Neural cell (in vitro differentiated cells): ENCODE measurements at regions not wholly inside any gene's neighbourhood (a gene's known extent, or its start where the extent isn't known, plus 50 kb on each side); places are given as distances from the start of the nearest gene placed in this dataset.

Experiments used
- H2AFZ ChIP-seq: fragments of 200-600, 300-800 bp; sonication (generic), shearing (Covaris generic); 2 replicates; pipeline ENCODE4 v1.6.0; 2014; ENCODE audit warnings: low read depth, mild to moderate bottlenecking, antibody characterized with exemption, low read length, moderate library complexity
- H3F3A ChIP-seq: fragments of 200-600 bp; shearing (Covaris generic); 2 replicates; pipeline ENCODE4 v1.6.1; 2016; ENCODE audit warnings: mild to moderate bottlenecking, moderate library complexity, mixed read lengths, antibody characterized with exemption, low read length; ENCODE audit not compliant: insufficient read depth, poor library complexity, severe bottlenecking
- H3K27ac ChIP-seq: fragments of 200-600, 300-800 bp; sonication (generic), shearing (Covaris generic); 2 replicates; pipeline ENCODE4 v1.5.1; 2014; ENCODE audit warnings: mild to moderate bottlenecking, low read length, moderate library complexity
- H3K27me3 ChIP-seq: fragments of 300-800, 200-600 bp; sonication (generic), shearing (Covaris generic); 2 replicates; pipeline ENCODE4 v1.6.0; 2014; ENCODE audit warnings: mild to moderate bottlenecking, low read depth, low read length, moderate library complexity; ENCODE audit not compliant: insufficient read depth
- H3K36me3 ChIP-seq: fragments of 300-800, 200-600 bp; sonication (generic), shearing (Covaris generic); 2 replicates; pipeline ENCODE4 v1.5.1; 2014; ENCODE audit warnings: mild to moderate bottlenecking, antibody characterized with exemption, low read length, moderate library complexity; ENCODE audit not compliant: insufficient read depth
- H3K4me2 ChIP-seq: fragments of 300-800, 200-600 bp; sonication (generic), shearing (Covaris generic); 2 replicates; pipeline ENCODE4 v1.6.0; 2014; ENCODE audit warnings: mild to moderate bottlenecking, low read length
- H3K4me3 ChIP-seq: fragments of 300-800, 200-600 bp; sonication (generic), shearing (Covaris generic); 2 replicates; pipeline ENCODE4 v1.5.1; 2014; ENCODE audit warnings: mild to moderate bottlenecking, low read length, moderate library complexity
- H3K79me2 ChIP-seq: fragments of 200-600 bp; shearing (Covaris generic); replicated peaks from 2 replicates; pipeline ENCODE4 v1.6.0; 2014; ENCODE audit warnings: mild to moderate bottlenecking, low read length, moderate library complexity; ENCODE audit not compliant: insufficient read depth
- H3K9ac ChIP-seq: fragments of 300-800, 200-600 bp; sonication (generic), shearing (Covaris generic); 2 replicates; pipeline ENCODE4 v1.6.1; 2016; ENCODE audit warnings: mild to moderate bottlenecking, low read length, mixed read lengths
- H3K9me2 ChIP-seq: fragments of 200-600 bp; shearing (Covaris generic); 2 replicates; pipeline ENCODE4 v1.6.1; 2016; ENCODE audit warnings: mild to moderate bottlenecking, low read length, mixed read lengths; ENCODE audit not compliant: insufficient read depth
- H3K9me3 ChIP-seq: fragments of 200-600, 300-800 bp; sonication (generic), shearing (Covaris generic); 2 replicates; pipeline ENCODE4 v1.6.1; 2016; ENCODE audit warnings: mild to moderate bottlenecking, mixed run types, low read length, moderate library complexity, mixed read lengths
- H4K20me1 ChIP-seq: fragments of 200-600 bp; shearing (Covaris generic); 2 replicates; pipeline ENCODE4 v1.6.1; 2016; ENCODE audit warnings: mild to moderate bottlenecking, mixed run types; ENCODE audit not compliant: insufficient read depth
- EP300 ChIP-seq: fragments of 450-650 bp; conservative IDR thresholded peaks from 2 replicates; pipeline ENCODE4 v1.6.1; 2014; ENCODE audit warnings: antibody characterized with exemption, mild to moderate bottlenecking, moderate library complexity; ENCODE audit not compliant: poor library complexity, severe bottlenecking
- EZH2 ChIP-seq: fragments of 200-600, 300-800 bp; shearing (Covaris generic), sonication (generic); IDR thresholded peaks from 2 replicates; pipeline ENCODE4 v1.6.1; 2014; ENCODE audit warnings: antibody characterized with exemption, low read length, borderline replicate concordance, mild to moderate bottlenecking; ENCODE audit not compliant: insufficient read depth, poor library complexity, severe bottlenecking
- MXI1 ChIP-seq: fragments of 450-650 bp; conservative IDR thresholded peaks from 2 replicates; pipeline ENCODE4 v1.6.1; 2014; ENCODE audit warnings: antibody characterized with exemption, mild to moderate bottlenecking; ENCODE audit not compliant: poor library complexity, severe bottlenecking
- POLR2AphosphoS5 ChIP-seq: IDR thresholded peaks from 2 replicates; pipeline ENCODE4 v1.6.1; 2012
- RAD21 ChIP-seq: fragments of 450-650 bp; conservative IDR thresholded peaks from 2 replicates; pipeline ENCODE4 v1.6.1; 2014; ENCODE audit warnings: antibody characterized with exemption, mild to moderate bottlenecking, moderate library complexity
- SMC3 ChIP-seq: fragments of 450-650 bp; conservative IDR thresholded peaks from 2 replicates; pipeline ENCODE4 v1.6.1; 2014; ENCODE audit warnings: antibody characterized with exemption, mild to moderate bottlenecking, moderate library complexity; ENCODE audit not compliant: poor library complexity
- TAF1 ChIP-seq: IDR thresholded peaks from 2 replicates; pipeline ENCODE4 v1.6.1; 2012; ENCODE audit warnings: low read depth
- TF ChIP-seq, protein P1 (sequence below): fragments of 450-650 bp; IDR thresholded peaks from 2 replicates; pipeline ENCODE4 v1.5.1; 2014; ENCODE audit warnings: antibody characterized with exemption, mild to moderate bottlenecking, moderate library complexity; ENCODE audit not compliant: poor library complexity, severe bottlenecking
- TF ChIP-seq, protein P2 (sequence below): IDR thresholded peaks from 2 replicates; pipeline ENCODE4 v1.6.1; 2012; ENCODE audit warnings: borderline replicate concordance

GRCh38 chr13:22717036-22717435 lies 463.7 kb upstream of the SGCG start:
- TF ChIP-seq MXI1, result no peak
- TF ChIP-seq EP300, result no peak
- TF ChIP-seq, protein P1, sequence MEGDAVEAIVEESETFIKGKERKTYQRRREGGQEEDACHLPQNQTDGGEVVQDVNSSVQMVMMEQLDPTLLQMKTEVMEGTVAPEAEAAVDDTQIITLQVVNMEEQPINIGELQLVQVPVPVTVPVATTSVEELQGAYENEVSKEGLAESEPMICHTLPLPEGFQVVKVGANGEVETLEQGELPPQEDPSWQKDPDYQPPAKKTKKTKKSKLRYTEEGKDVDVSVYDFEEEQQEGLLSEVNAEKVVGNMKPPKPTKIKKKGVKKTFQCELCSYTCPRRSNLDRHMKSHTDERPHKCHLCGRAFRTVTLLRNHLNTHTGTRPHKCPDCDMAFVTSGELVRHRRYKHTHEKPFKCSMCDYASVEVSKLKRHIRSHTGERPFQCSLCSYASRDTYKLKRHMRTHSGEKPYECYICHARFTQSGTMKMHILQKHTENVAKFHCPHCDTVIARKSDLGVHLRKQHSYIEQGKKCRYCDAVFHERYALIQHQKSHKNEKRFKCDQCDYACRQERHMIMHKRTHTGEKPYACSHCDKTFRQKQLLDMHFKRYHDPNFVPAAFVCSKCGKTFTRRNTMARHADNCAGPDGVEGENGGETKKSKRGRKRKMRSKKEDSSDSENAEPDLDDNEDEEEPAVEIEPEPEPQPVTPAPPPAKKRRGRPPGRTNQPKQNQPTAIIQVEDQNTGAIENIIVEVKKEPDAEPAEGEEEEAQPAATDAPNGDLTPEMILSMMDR, result no peak
- TF ChIP-seq, protein P2, sequence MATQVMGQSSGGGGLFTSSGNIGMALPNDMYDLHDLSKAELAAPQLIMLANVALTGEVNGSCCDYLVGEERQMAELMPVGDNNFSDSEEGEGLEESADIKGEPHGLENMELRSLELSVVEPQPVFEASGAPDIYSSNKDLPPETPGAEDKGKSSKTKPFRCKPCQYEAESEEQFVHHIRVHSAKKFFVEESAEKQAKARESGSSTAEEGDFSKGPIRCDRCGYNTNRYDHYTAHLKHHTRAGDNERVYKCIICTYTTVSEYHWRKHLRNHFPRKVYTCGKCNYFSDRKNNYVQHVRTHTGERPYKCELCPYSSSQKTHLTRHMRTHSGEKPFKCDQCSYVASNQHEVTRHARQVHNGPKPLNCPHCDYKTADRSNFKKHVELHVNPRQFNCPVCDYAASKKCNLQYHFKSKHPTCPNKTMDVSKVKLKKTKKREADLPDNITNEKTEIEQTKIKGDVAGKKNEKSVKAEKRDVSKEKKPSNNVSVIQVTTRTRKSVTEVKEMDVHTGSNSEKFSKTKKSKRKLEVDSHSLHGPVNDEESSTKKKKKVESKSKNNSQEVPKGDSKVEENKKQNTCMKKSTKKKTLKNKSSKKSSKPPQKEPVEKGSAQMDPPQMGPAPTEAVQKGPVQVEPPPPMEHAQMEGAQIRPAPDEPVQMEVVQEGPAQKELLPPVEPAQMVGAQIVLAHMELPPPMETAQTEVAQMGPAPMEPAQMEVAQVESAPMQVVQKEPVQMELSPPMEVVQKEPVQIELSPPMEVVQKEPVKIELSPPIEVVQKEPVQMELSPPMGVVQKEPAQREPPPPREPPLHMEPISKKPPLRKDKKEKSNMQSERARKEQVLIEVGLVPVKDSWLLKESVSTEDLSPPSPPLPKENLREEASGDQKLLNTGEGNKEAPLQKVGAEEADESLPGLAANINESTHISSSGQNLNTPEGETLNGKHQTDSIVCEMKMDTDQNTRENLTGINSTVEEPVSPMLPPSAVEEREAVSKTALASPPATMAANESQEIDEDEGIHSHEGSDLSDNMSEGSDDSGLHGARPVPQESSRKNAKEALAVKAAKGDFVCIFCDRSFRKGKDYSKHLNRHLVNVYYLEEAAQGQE, result no peak
- TF ChIP-seq RAD21, result no peak
- no peak for TF ChIP-seq POLR2AphosphoS5
- no peak for TF ChIP-seq SMC3
- TF ChIP-seq TAF1, result no peak
- no peak for TF ChIP-seq EZH2
- no peaks in the 10 kb centered on the region for H3K36me3 ChIP-seq
- H3K9ac ChIP-seq, result no peak overlapping the region
- H3K9me2 ChIP-seq, result no peaks in the 10 kb centered on the region
- H3F3A ChIP-seq, result no peaks in the 10 kb centered on the region
- H2AFZ ChIP-seq, result no peak overlapping the region
- no peaks in the 10 kb centered on the region for H3K9me3 ChIP-seq
- no peaks in the 10 kb centered on the region for H3K27me3 ChIP-seq
- H3K79me2 ChIP-seq, result no peaks in the 10 kb centered on the region
- H4K20me1 ChIP-seq, result no peaks in the 10 kb centered on the region
- no peak overlapping the region for H3K27ac ChIP-seq
- no peak overlapping the region for H3K4me2 ChIP-seq
- no peak overlapping the region for H3K4me3 ChIP-seq

- H3K9me2 ChIP-seq, result no peaks in the 10 kb centered on the region
- no peak for TF ChIP-seq SMC3
- no peak for TF ChIP-seq POLR2AphosphoS5
- no peak for TF ChIP-seq EP300
- TF ChIP-seq MXI1, result no peak
- no peak for TF ChIP-seq RAD21
- no peak for TF ChIP-seq TAF1
- TF ChIP-seq, protein P2, result no peak
- TF ChIP-seq, protein P1, result no peak
- TF ChIP-seq EZH2, result no peak
Measured at GRCh38 chr13:22726726-22727125, 454.1 kb upstream of the SGCG start.

More at GRCh38 chr13:22726726-22727125, 454.1 kb upstream of the SGCG start:
- Histone ChIP-seq H3K9me3 (no peaks in the 10 kb centered on the region), H4K20me1 (no peaks in the 10 kb centered on the region), H3K36me3 (no peaks in the 10 kb centered on the region), H3F3A (no peaks in the 10 kb centered on the region), H3K27ac (no peak overlapping the region), H2AFZ (no peak overlapping the region), H3K4me3 (no peak overlapping the region), H3K9ac (no peak overlapping the region), H3K27me3 (no peaks in the 10 kb centered on the region), H3K79me2 (no peaks in the 10 kb centered on the region), H3K4me2 (no peak overlapping the region)
